ENCODE measurements at regions not wholly inside any gene's neighbourhood (a gene's known extent, or its start where the extent isn't known, plus 50 kb on each side); places are given as distances from the start of the nearest gene placed in this dataset.

GRCh38 chr7:88495881-88496725, 189.4 kb upstream of the STEAP4 start:
- no peak for DNase-seq

GRCh38 chr7:88492153-88492552, 185.5 kb upstream of the STEAP4 start:
- no peak for DNase-seq

GRCh38 chr7:88490874-88491273, 184.2 kb upstream of the STEAP4 start:
- no peak for DNase-seq

GRCh38 chr7:88490161-88490560, 183.5 kb upstream of the STEAP4 start:
- DNase-seq: no peak

DNA sequence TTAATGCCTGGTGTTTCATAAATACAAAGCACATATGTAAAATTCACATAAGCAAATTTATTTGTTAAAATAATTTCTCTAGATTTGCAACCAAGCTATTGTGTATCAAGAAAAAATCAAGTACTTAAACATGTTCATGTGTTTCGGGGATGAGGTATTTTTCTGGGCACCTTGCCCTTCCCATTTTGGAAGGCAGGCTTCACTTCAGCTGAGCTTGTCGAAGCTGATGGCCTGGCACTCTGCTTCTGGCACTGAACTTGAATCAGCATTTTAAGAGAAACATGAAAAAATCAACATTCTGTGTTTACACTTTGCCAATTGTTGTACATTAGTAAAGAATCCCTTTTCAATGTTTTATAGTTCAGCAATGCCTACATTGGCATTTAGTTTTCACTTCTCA, 179.1 kb upstream of the STEAP4 start:
- no peak for DNase-seq

DNA sequence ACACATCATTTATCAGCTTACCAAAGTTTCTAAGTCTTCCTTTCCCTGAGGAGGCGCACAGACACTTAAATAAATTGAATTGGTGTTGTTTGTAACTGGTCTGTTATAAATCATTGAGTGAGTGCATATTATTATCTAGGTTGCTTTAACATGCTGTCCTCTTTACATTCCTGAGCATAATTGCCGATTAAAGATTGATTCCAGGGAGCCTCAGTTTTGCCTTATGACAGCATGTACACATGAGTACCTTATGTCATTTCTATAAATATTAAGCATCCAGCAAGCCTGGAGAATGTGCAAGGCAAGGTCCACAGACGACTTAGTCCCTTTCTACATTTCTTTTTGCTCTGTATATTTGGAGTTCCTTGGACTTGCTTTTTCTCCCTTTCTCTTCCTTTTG, 177.9 kb upstream of the STEAP4 start:
- no peak for DNase-seq

DNA sequence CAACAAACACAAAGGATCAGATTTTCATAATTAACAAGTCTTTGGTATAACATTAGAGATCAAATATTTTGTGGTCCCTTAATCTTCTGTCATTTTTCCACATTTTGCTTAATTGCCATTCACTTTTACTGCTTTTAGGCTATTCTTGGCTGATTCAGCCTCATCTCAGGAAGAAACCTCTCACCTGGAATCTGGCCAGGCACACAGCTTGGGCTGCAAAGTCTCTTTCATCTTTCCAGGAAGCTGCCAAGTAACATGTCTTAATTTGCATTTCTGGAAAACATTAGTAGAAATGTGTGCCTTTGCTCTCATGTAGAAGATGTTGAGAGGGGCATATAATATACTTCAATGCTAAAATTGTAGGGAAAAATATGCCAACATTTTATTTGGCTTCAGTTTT, 174.2 kb upstream of the STEAP4 start:
- DNase-seq: no peak

DNA sequence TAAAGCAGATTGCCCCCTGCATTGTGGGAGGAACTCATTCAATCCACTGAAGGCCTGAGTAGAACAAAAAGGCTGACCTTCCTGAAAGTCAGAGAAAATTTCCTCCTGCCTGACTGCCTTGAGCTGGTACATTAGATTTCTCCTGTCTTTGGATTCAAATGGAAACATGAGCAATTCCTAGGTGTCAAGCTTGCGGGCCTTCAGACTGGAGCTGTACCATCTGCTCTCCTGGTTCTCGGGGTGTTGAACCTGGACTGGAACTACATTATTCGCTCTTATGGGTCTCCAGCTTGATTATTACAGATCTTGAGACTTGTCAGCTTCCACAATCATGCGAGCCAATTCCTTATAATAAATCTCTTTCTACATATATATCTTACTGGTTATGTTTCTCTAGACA, 173.6 kb upstream of the STEAP4 start:
- DNase-seq: no peak

- DNase-seq: no peak
Observed at GRCh38 chr7:88477976-88478375, 171.3 kb upstream of the STEAP4 start.

DNA sequence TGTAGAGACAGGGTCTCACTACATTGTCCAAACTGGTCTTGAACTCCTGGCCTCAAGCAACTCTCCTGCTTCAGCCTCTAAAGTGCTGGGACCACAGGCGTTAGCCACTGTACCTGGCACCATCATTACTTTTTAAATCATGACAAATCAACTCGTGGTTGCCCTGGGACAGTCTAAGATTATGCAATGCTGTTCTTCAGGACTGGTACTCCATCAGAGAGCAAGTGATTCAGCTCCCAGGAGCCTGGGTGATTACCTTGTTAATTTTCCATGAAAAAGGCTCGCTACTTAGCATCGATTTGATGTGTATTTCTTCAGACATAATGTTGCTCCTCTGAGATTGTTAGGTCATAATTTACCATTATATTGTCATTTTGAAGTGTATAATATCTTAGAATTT, 158.9 kb upstream of the STEAP4 start:
- DNase-seq: no peak

DNA sequence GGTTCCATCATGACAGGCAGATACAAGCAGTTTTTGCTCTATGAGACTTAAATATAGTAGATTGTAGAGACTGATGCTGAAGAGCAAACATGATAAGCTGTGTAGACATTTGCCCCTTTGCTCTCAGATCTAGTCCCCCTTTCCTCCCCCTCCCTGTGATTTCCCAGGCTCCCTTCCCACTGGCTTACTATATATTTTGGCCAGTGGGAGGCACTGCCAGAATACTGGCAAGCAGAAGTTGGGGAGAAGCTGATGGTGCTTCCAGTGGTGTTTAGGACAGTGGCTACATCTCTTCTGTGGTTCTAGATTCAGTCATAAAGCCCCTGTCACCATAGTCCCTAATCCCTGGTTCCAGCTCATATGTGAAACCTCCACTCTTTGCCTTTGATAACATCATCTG, 156.1 kb upstream of the STEAP4 start:
- no peak for DNase-seq

DNA sequence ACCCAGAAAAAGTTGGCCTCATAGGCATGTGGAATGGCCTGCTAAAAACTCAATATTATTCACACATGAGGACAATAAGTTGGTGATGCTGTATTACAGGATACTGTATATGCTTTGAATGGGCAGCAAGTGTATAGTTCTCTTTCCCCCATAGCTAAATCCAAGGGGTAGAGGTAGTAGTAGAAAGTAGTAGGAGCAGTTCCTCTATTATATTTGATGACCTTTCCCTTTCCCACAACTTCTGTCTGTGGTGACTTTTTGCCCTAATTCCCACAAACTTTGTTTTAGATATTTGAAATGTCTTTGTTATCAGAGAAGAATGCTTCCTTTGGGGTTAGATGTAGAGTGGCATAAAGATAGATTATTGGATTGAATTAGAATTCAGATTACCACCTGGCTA, 154.0 kb upstream of the STEAP4 start:
- DNase-seq: no peak

DNA sequence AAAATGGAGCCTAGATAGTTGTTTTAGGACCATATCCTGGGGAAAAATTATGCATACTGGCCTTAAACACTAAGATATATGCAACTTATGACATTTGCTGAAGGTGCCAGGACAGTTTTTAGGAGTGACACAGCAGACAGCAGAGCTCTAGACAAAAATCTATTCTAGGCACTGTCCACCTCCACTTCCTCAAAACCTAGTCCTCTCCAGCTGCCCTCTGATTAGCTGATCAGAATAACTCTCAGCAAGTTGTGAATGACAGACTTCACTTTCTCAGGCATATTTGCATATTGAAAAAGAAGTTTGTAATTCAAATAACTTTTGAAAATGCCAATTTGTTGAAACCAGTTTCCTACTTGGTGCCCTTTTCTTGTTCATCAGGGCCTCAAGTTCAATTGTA, 152.3 kb upstream of the STEAP4 start:
- DNase-seq: no peak

DNA sequence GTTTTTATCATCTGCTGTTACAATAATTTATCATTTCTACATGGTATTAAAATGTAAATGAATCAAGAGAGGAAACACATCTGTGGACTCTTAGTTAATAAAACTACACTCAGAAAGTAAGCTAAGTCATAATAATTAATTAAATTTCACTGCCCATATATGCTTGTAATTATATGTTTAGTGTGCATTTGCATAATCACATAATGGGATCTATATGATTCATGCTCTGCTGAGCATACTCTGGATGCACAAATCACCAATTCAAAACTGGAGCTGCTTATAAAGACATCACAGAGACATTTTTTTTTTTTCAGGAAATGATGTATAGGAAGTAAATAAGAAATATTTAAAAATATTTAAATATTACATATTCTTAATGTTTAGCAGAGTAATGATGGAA, 151.6 kb upstream of the STEAP4 start:
- no peak for DNase-seq

DNA sequence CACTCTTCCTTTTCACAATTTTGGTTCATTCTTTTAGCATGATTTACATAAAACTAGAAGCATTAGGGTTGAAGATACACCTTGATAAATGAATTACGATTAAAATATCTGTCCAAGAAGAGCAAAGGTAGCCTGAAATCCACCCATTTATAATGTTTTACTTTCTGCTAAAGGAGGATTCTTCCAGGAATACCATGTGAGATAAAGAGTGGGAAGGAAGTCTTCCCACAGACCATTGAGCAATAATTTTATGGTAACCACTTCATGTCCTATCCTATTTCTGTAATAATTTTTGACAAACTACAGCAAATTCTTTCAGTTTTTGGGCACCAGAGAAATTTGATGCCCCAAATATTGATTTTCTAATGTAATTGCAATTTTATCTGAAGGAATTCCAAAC, 150.6 kb upstream of the STEAP4 start:
- DNase-seq: no peak

- DNase-seq: no peak
Observed at GRCh38 chr7:88456490-88456889, 149.8 kb upstream of the STEAP4 start.

DNA sequence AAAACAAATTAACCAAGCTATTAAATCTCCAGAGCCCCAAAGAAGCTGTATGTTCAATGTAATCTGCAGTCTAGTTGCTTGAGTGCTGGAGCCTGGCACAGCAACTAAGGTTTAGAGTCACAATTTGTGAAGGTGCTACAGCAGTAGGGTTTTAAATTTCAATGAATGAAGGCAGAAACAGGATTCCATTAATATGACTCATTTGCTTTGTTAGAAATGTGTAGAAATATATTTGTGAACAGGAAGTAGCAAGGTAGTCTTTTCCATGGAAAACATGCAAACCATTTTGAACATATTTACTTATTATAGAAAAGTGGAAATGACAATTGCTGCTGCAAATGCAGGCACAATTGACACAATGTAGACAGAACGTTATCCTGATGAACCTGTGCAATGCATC, 149.0 kb upstream of the STEAP4 start:
- no peak for DNase-seq

DNA sequence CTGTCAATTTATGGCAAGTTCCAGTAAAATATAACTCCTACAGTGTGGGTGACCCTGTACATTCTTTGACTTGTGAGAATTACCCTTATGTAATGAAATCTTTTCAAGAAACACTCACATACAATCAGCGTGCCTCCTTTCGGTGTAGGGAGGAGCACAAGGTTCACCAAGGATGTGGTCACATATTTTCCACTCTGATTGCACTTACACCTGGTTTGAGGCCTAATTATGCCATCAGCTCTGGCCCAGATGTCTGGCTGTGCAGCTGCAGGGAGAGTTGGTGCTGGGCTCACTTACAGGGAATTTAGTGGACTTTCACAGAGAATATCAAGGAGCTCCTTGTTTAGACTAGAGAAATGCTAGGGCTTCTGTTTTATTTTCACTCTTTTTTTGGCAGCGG, 146.0 kb upstream of the STEAP4 start:
- no peak for DNase-seq

DNA sequence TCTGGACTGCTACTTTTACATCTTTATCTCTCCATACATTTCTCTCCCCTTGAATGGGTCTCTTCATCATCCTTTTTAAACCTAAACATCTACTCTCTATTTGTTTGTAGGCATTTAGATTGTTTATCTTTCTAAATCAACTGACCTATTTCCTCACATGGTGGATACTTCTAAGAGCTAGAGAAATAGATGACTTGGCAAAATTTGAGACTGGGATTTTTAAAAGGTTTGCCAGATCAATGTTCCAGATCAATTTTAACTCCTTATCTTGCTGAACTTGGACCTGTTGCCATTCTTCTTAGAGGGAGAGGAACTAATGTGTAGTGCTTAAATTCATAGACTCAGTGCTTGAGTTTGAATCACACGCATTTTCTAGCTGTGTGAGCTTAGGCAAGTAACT, 144.2 kb upstream of the STEAP4 start:
- DNase-seq: no peak

DNA sequence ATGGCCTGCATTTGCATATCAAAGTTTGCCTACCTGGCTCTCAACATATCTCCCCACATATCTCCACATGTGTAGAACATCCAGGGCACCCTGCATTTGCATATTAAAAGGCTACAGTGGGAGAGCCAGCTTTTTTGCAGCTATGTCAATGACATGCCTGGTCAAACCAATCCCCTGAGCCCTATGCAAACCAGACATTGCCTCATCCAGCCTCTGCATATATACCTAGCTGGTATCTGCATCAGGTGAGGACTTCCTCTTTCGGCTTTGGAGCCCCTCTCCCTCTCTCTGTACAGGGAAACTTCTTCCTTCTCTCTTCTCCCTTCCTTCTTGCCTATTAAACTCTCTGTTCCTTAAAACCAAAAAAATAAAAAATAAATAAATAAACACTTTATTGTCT, 142.7 kb upstream of the STEAP4 start:
- no peak for DNase-seq

- DNase-seq: no peak
Observed at GRCh38 chr7:88442413-88442812, 135.7 kb upstream of the STEAP4 start.

- DNase-seq: no peak
Observed at GRCh38 chr7:88437132-88437531, 130.4 kb upstream of the STEAP4 start.

DNA sequence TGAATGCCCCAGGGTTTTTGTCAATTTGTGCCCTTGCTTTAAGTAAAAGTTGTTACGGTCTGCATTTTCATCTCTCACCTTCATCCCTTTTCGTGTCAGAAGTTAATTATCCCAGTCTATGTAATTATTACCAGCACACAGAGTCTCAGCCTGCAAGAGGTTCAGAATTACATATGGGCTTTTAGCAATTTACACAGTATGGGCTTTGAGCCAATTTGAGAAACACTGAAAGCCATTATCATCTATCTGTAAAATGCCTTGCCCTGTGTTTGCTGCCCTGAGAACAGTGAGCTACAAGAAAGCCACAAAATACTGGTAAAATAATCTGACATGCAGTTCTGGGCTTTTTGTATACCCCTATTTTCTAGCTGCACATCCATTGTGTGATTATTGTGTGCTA, 125.6 kb upstream of the STEAP4 start:
- DNase-seq: no peak

DNA sequence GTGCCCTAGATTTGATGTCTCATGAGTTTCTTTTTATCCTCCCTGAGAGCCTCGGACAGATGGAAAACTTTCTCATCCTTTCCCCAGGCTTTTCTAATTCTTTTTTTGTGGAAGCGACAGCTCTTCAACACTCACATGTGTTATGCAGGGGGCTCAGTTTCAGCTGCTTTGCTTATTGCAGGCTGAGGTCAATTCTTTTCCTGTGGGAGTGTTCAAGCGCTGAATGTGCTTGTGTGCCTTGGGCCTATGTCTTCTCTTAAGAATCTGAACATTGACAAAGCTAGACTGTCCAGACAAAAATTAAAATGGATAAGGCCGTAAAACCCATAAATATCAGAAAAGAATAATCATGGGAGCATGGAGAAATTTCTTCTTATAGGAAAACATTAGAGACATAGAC, 125.2 kb upstream of the STEAP4 start:
- DNase-seq: no peak

GRCh38 chr7:88429382-88429781, 122.7 kb upstream of the STEAP4 start:
- DNase-seq: no peak
